Putamen (tissue), 1 donor: ENCODE measurements at regions not wholly inside any gene's neighbourhood (a gene's known extent, or its start where the extent isn't known, plus 50 kb on each side); places are given as distances from the start of the nearest gene placed in this dataset.
"Not testable (repeated sequence)": the region's sequence is repeated elsewhere in the genome, so short reads cannot be mapped to it uniquely, and the experiment has no call there.

ENCODE experiments used
- DNase-seq: peaks from one replicate; pipeline ENCODE4 v3.0.0-alpha.2; 2016; ENCODE audit warnings: low spot score

GRCh38 chr10:31686599-31686998 is 242.0 kb downstream of the ARHGAP12 start:
- DNase-seq: no peak

- DNase-seq: no peak
Measured at GRCh38 chr10:31683682-31684081, 244.9 kb downstream of the ARHGAP12 start.

- DNase-seq: no peak
Measured at GRCh38 chr10:31679936-31680335, 248.7 kb downstream of the ARHGAP12 start.

GRCh38 chr10:31678575-31679516 is 249.8 kb downstream of the ARHGAP12 start:
- DNase-seq: no peak

DNA sequence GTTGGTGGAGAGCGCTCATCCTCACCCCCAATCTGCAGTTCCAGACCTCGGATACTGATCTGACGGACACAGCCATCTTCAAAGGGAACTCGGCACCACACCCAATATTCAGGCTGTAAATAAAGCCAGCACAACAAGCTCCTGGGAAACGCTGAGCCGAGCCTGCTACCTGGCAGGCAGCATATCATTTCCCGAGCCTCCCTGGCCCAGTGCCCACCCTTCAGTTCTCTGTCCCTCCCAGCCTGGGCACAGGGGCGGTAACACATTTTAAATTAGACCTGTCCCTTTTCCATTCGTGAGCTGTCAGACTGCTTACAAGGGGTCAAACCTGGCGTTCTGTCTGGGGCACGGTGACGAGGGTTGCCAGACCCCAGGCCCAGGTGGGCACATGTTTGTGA is 250.5 kb downstream of the ARHGAP12 start:
- no peak for DNase-seq

DNA sequence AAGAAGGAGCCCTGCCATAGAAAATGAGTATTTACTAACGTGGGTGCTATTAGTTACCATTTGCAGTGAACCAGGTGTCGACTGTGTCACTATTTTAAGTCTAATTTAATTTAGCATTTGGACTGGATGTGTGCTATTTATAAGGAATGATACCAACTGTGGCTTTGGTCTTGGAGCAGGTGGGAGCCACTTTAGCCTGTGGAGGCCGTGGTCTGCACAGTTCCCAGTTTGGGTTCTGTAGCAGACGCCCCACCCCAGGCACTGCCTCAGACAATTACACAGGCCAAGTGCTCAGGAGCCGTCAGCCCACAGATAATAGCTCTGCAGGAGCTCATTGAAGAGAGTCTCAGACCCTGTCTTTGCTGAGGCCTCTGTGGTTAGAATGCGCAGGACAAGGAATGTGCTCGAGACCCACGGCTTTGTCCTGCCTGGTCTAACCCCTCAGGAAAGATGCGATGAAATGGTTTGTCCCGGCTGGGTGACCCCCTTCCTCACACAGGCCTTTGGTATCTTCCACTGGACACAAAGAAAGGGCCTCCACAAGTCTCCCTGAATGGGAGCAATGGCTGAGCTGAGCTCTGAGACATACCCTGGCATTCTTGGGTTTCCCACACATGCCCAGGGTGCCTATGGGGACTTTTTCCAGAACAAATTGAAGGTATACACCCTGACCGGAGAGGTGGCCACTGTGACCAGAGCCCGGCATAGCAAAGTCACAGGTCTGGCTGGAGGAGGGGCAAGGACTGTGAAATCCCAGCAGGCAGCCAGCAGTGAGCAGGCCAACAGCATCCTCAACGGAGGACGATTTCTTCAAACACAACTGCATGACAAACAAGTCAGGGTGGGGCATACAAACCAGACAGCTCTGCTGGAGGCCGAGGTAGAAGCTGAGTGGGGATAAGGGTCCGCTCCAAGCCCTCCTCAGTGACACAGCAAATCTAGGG is 251.2 kb downstream of the ARHGAP12 start:
- no peak for DNase-seq

DNA sequence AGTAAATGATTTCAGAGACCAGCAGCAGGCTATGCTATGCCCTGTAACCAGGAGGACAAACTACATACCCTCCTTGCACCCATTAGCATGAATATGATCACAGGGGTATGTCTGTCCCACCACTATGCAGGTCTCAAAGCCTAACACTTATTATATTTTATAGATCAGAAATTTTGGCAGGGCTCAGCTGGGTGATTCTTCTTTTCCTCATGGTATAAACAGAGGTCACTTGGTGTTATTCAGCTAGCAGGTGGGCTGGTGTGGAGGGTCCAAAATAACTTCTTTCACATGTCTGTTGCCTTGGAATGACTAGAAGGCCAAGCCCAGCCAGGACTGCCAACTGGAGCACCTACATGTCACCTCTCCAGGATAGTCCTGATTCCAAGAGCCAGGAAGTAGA is 252.9 kb downstream of the ARHGAP12 start:
- DNase-seq: no peak

DNA sequence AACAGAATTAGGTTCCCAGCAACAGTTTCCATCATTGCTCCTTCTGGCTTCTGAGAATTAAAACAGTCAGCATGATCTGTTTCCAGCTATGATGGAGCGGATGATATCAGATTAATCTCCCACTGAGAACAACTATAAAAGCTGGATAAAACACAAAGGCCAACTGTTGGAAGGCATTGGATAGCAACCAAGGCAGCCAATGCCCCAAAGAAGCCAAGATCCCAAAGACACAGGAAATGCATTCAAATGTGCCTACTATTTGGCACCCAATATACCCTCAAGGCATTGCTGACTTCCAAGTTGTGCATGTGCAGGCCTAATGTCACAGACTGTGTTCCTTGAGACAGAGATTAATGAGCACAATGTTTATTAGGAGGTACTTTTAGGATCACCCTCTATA is 259.3 kb downstream of the ARHGAP12 start:
- DNase-seq: peak; percentile 89

GRCh38 chr10:31668326-31668725 is 260.3 kb downstream of the ARHGAP12 start:
- DNase-seq: no peak

- not testable (repeated sequence) for DNase-seq
Measured at GRCh38 chr10:31665764-31666279, 262.8 kb downstream of the ARHGAP12 start.

- no peak for DNase-seq
Measured at GRCh38 chr10:31664803-31665202, 263.8 kb downstream of the ARHGAP12 start.

DNA sequence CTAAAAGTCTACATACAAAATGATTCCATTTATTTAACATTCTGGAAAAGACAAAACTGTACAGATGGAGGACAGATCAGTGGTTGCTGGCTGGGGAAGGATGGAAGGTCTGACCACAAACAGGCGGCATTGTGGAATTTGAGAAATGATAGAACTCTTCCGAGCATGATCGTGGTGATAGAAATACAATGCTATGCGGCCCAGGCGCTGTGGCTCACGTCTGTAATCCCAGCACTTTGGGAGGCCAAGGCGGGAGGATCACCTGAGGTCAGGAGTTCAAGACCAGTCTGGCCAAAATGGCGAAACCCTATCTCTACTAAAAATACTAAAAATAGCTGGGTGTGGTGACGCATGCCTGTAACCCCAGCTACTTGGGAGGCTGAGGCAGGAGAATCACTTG is 264.6 kb downstream of the ARHGAP12 start:
- not testable (repeated sequence) for DNase-seq

DNA sequence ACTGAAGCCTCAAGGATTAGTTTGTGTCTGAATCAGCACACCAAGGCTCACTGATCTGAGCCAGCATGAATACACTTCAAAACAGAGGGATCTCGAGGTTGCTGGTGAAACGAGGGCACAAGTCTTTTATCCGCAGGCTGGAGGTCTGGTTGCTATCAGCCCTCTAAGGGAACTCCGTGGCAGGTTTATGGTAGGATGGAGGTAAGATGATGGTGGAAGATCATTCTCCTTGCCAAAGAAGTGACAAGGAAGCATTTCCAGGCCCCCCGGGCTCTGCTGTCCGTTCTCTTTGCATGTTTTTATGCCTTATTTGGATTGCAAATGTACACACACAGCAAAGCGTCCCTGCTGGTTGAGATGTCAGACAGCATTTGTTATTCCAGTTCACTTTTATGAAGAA is 268.3 kb downstream of the ARHGAP12 start:
- DNase-seq: no peak

DNA sequence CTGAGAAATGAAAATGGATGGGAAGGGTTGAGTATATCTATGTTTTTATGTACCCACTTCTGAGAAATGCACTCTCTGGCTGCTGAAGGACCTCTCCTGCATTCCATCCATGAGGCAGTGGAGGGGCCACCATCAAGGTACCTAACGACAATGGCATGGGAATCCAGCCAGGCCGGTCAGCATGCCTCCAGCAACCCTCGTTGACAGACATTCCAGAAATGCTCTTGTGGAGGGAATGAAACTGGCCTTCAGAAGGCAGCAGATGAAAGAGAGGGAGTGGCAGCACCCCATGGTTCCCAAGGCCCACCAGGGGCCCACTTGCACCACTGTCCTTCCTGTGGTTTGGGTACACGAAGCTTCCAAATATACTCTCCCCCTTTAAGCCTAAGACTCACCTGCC is 269.0 kb downstream of the ARHGAP12 start:
- no peak for DNase-seq

DNA sequence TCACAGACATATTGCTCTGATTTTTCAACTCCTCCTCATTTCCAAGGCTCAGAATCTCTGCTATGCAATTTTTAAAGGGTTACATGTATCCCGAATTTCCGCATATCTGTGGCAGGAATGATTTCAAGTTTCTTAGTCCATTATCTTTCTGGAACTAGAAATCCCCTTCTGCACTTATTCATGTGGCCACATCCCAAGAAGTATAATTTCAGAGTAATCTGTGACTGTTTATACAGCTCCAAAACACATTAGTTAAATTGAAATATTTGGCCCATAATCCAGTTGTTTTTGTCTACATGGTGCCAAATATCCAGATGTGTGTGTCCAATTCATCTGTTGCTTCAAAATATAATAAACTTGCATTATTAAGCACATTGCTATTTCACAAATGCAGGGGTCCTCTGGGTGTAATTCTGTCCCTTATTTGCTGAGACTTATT is 271.2 kb downstream of the ARHGAP12 start:
- DNase-seq: no peak

- DNase-seq: no peak
Measured at GRCh38 chr10:31656851-31657433, 271.7 kb downstream of the ARHGAP12 start.

- no peak for DNase-seq
Measured at GRCh38 chr10:31652038-31652437, 276.6 kb downstream of the ARHGAP12 start.

- peak; percentile 16 for DNase-seq
Measured at GRCh38 chr10:31650010-31650409, 278.6 kb downstream of the ARHGAP12 start.

DNA sequence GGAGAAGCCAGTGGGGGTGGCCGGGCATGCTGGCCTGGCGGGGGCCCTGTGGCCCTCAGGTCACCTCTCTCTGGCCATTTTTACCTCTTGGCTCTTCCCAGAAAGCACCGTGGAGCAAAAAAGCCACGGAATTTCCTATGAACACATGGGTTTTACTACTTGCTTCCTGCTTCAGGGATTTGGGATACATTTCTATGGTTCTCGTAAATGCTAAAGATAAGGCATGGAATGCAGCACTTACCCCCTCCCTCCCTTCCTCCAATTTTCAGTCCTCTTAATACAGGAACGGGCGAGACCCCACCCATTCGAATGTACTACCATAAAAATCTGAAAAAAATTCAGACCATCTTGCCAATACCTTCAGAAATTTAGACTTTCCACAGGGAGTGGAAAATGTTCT is 279.7 kb downstream of the ARHGAP12 start:
- no peak for DNase-seq

DNA sequence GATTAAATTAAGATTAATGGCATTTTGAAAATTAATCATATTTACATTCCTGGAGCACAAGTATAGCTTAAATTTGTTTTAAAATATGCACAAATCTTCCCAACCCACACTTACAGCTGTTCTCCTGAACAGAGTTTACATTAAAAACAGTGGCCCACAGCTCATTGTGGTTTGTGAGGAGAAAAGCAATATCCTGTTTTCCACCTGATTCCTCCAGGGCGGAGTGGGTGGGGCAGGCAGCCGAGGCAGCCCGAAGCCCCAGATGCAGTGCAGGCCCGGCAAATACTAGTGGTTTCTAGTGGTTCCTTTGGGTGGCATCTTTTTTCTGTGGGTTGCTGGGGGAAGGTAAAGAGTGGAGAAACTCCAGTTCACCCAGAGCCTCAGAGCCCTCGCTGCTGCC is 280.8 kb downstream of the ARHGAP12 start:
- DNase-seq: no peak

DNA sequence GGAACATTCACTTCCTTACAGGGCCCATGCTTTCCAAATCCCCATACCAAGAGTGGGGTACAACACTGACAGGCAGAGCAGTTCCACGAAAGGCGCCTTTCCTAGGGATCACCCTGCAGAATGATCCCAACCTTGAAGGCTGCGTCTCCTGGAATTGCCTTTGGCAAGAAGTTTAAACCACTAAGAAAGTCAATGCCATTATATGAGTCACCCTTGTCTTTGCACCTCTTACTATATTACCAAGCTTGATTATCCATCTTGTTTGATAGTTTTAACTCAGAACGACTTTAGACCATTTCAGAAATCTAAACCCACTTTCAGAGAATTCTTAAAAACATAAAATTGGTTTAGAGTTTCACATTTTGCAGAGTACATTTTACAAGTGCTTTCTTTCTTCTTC is 282.1 kb downstream of the ARHGAP12 start:
- no peak for DNase-seq

GRCh38 chr10:31645786-31646185 is 282.8 kb downstream of the ARHGAP12 start:
- DNase-seq: no peak
